H1 (cell line): ENCODE measurements at regions not wholly inside any gene's neighbourhood (a gene's known extent, or its start where the extent isn't known, plus 50 kb on each side); places are given as distances from the start of the nearest gene placed in this dataset.

Experiments
- CTCF ChIA-PET: fragments of 300-600 bp; sonication (Branson Sonifier 250); formaldehyde crosslinking; loops from one replicate; lab custom pipeline; 2021; ENCODE audit not compliant: partially characterized antibody; lab: Charles Lee
- POLR2A ChIA-PET: fragments of 300-600 bp; sonication (Branson Sonifier 250); formaldehyde crosslinking; loops from one replicate; lab custom pipeline; 2021; ENCODE audit warnings: inconsistent platforms; ENCODE audit not compliant: partially characterized antibody; lab: Charles Lee
- DNase-seq, 2 experiments: peaks; one replicate each; pipeline versions ENCODE4 v3.0.0 to v3.0.0-alpha.2; 2010 to 2022; ENCODE audit warnings: low spot score in 2 of 2, low read depth in 1 of 2, mixed read lengths in 1 of 2
- FAIRE-seq: peaks from 2 replicates; lab custom pipeline; 2011; peaks lifted over from hg19 to GRCh38; lab: Jason Lieb, UNC
- H2AFZ ChIP-seq: 2 replicates; pipeline ENCODE4 v1.8.1; 2012; ENCODE audit warnings: low read length, inconsistent platforms
- H2AK5ac ChIP-seq: 2 replicates; pipeline ENCODE4 v1.6.1; 2013; ENCODE audit warnings: low read depth, low read length
- H2BK120ac ChIP-seq: replicated peaks from 2 replicates; pipeline ENCODE3; 2013; ENCODE audit warnings: low read depth, low read length, inconsistent platforms
- H2BK12ac ChIP-seq: 2 replicates; pipeline ENCODE4 v1.6.1; 2013; ENCODE audit warnings: low read depth, low read length
- H2BK15ac ChIP-seq: 2 replicates; pipeline ENCODE4 v1.6.1; 2013; ENCODE audit warnings: low read length
- H2BK20ac ChIP-seq: 2 replicates; pipeline ENCODE4 v1.6.1; 2013; ENCODE audit warnings: low read length
- H2BK5ac ChIP-seq: 2 replicates; pipeline ENCODE4 v1.6.1; 2013; ENCODE audit warnings: low read depth, low read length
- H3K14ac ChIP-seq: 2 replicates; pipeline ENCODE4 v1.6.1; 2013; ENCODE audit warnings: inconsistent platforms; ENCODE audit not compliant: insufficient read length
- H3K18ac ChIP-seq: 2 replicates; pipeline ENCODE4 v1.6.1; 2013; ENCODE audit warnings: low read length; ENCODE audit errors: extremely low read depth
- H3K23ac ChIP-seq: 2 replicates; pipeline ENCODE4 v1.6.1; 2013; ENCODE audit warnings: inconsistent platforms; ENCODE audit not compliant: insufficient read length
- H3K23me2 ChIP-seq: 2 replicates; pipeline ENCODE4 v1.6.1; 2013; ENCODE audit warnings: low read depth, low read length
- H3K27ac ChIP-seq: 2 replicates; pipeline ENCODE4 v1.6.1; 2011; ENCODE audit warnings: low read depth, low read length, inconsistent platforms
- H3K27me3 ChIP-seq, 4 experiments: replicated peaks in 1 of 4; 1 replicate in 1 of 4; 2 replicates in 3 of 4; pipeline versions ENCODE4 v1.6.1 to v1.8.1; 2011 to 2013; ENCODE audit warnings: low read length in 3 of 4, mild to moderate bottlenecking in 3 of 4, inconsistent platforms in 2 of 4, mixed read lengths in 2 of 4, moderate library complexity in 1 of 4; ENCODE audit not compliant: control insufficient read depth in 3 of 4, insufficient read depth in 3 of 4; ENCODE audit errors: extremely low read depth in 1 of 4
- H3K36me3 ChIP-seq, 4 experiments: 2 replicates each; pipeline versions ENCODE4 v1.6.1 to v1.8.1; 2011 to 2013; ENCODE audit warnings: mild to moderate bottlenecking in 4 of 4, low read length in 3 of 4, moderate library complexity in 2 of 4, control low read depth in 1 of 4, inconsistent platforms in 1 of 4; ENCODE audit not compliant: insufficient read depth in 4 of 4, control insufficient read depth in 2 of 4
- H3K4ac ChIP-seq: replicated peaks from 2 replicates; pipeline ENCODE3; 2013; ENCODE audit warnings: low read length, low read depth, mixed read lengths, inconsistent platforms; ENCODE audit not compliant: insufficient read length
- H3K4me1 ChIP-seq, 4 experiments: replicated peaks in 1 of 4; 1 replicate in 1 of 4; 2 replicates in 3 of 4; pipeline versions ENCODE4 v1.6.1 to v1.8.1; 2011 to 2013; ENCODE audit warnings: low read length in 3 of 4, inconsistent platforms in 2 of 4, mixed read lengths in 1 of 4; ENCODE audit not compliant: insufficient read depth in 4 of 4, control insufficient read depth in 3 of 4
- H3K4me2 ChIP-seq, 2 experiments: 2 replicates each; pipeline versions ENCODE4 v1.6.1 to v1.8.1; 2011 to 2013; ENCODE audit warnings: low read depth in 2 of 2, low read length in 2 of 2, control low read depth in 1 of 2, inconsistent platforms in 1 of 2, mild to moderate bottlenecking in 1 of 2; ENCODE audit not compliant: insufficient read depth in 1 of 2
- H3K4me3 ChIP-seq, 4 experiments: fragments of 200-600, 300-600 bp in 1 of 4; sonication (generic), shearing (Covaris generic), sonication (Bioruptor Twin) in 1 of 4; 2 replicates each; pipeline versions ENCODE4 v1.5.1 to v1.8.1; 2011 to 2016; ENCODE audit warnings: low read length in 4 of 4, low read depth in 3 of 4, control low read depth in 2 of 4, inconsistent platforms in 2 of 4, mild to moderate bottlenecking in 2 of 4, mixed read lengths in 1 of 4, moderate library complexity in 1 of 4; ENCODE audit not compliant: insufficient read depth in 2 of 4; ENCODE audit errors: extremely low read depth in 1 of 4
- H3K56ac ChIP-seq: replicated peaks from 2 replicates; pipeline ENCODE3; 2013; ENCODE audit warnings: low read depth, mild to moderate bottlenecking, mixed read lengths, low read length, inconsistent platforms; ENCODE audit not compliant: insufficient read length
- H3K79me1 ChIP-seq: 2 replicates; pipeline ENCODE4 v1.6.1; 2013; ENCODE audit warnings: low read depth, low read length, control low read depth
- H3K79me2 ChIP-seq, 2 experiments: 2 replicates each; pipeline versions ENCODE4 v1.6.1 to v1.8.1; 2012 to 2013; ENCODE audit warnings: low read length in 2 of 2, mild to moderate bottlenecking in 2 of 2, inconsistent platforms in 1 of 2; ENCODE audit not compliant: insufficient read depth in 2 of 2, control insufficient read depth in 1 of 2
- H3K9ac ChIP-seq, 4 experiments: replicated peaks in 1 of 4; 1 replicate in 1 of 4; 2 replicates in 3 of 4; pipeline versions ENCODE4 v1.6.1 to v1.8.1; 2011 to 2013; ENCODE audit warnings: low read depth in 3 of 4, low read length in 3 of 4, control low read depth in 2 of 4, mild to moderate bottlenecking in 2 of 4, moderate library complexity in 2 of 4, inconsistent platforms in 1 of 4; ENCODE audit errors: extremely low read depth in 1 of 4
- H3K9me3 ChIP-seq, 2 experiments: 2 replicates each; pipeline versions ENCODE4 v1.6.1 to v1.8.1; 2012 to 2013; ENCODE audit warnings: mild to moderate bottlenecking in 2 of 2, moderate library complexity in 2 of 2, control low read depth in 1 of 2, inconsistent platforms in 1 of 2, low read depth in 1 of 2, low read length in 1 of 2, mixed read lengths in 1 of 2; ENCODE audit not compliant: insufficient read depth in 2 of 2
- H4K20me1 ChIP-seq, 2 experiments: replicated peaks in 1 of 2; 2 replicates each; pipeline versions ENCODE3 to v1.8.1; 2011 to 2013; ENCODE audit warnings: inconsistent platforms in 2 of 2, low read length in 2 of 2, mild to moderate bottlenecking in 1 of 2; ENCODE audit not compliant: insufficient read depth in 2 of 2, control insufficient read depth in 1 of 2
- H4K5ac ChIP-seq: 2 replicates; pipeline ENCODE4 v1.6.1; 2013; ENCODE audit warnings: low read length, low read depth, mixed read lengths, inconsistent platforms; ENCODE audit not compliant: insufficient read length
- H4K8ac ChIP-seq: 2 replicates; pipeline ENCODE4 v1.8.0; 2013; ENCODE audit warnings: mild to moderate bottlenecking, moderate library complexity, low read length, inconsistent platforms; ENCODE audit not compliant: insufficient read depth; ENCODE audit errors: extremely low read depth
- H4K91ac ChIP-seq: replicated peaks from 2 replicates; pipeline ENCODE3; 2013; ENCODE audit warnings: low read length, mixed read lengths, inconsistent platforms; ENCODE audit not compliant: insufficient read length
- ASH2L ChIP-seq: fragments of 200-600, 300-600 bp; sonication (generic); IDR thresholded peaks from one replicate; pipeline ENCODE4 v1.7.1; 2017; ENCODE audit warnings: low read length
- BACH1 ChIP-seq: IDR thresholded peaks from 2 replicates; pipeline ENCODE4 v1.6.1; 2012; ENCODE audit warnings: low read length, improper control_type of control experiment
- CHD1 ChIP-seq: IDR thresholded peaks from 2 replicates; pipeline ENCODE4 v1.6.1; 2012; ENCODE audit warnings: low read depth, low read length, improper control_type of control experiment
- CREB1 ChIP-seq: IDR thresholded peaks from 2 replicates; pipeline ENCODE4 v1.6.1; 2012; ENCODE audit warnings: inconsistent platforms
- FOSL1 ChIP-seq: IDR thresholded peaks from 2 replicates; pipeline ENCODE4 v1.6.1; 2011; ENCODE audit warnings: mild to moderate bottlenecking, low read depth, low read length, moderate library complexity; ENCODE audit not compliant: insufficient read depth
- GTF2F1 ChIP-seq: IDR thresholded peaks from 2 replicates; pipeline ENCODE4 v1.6.1; 2012; ENCODE audit warnings: low read depth, low read length, improper control_type of control experiment, borderline replicate concordance
- HDAC2 ChIP-seq, 2 experiments: fragments of 300-600 bp in 1 of 2; sonication (generic) in 1 of 2; IDR thresholded peaks; 2 replicates each; pipeline ENCODE4 v1.6.1; 2011 to 2012; ENCODE audit warnings: low read depth in 2 of 2, low read length in 2 of 2, mild to moderate bottlenecking in 2 of 2, moderate library complexity in 2 of 2, borderline replicate concordance in 1 of 2, inconsistent platforms in 1 of 2
- JUN ChIP-seq: IDR thresholded peaks from 2 replicates; pipeline ENCODE4 v1.6.1; 2011; ENCODE audit warnings: low read depth, mild to moderate bottlenecking, improper control_type of control experiment, low read length
- KDM4A ChIP-seq: IDR thresholded peaks from one replicate; pipeline ENCODE4 v1.7.1; 2012; ENCODE audit warnings: low read depth, mild to moderate bottlenecking, moderate library complexity, low read length, inconsistent platforms; ENCODE audit not compliant: severe bottlenecking
- PHF8 ChIP-seq: fragments of 200-600 bp; sonication (generic); conservative IDR thresholded peaks from 2 replicates; pipeline ENCODE4 v1.7.1; 2012; ENCODE audit warnings: low read depth, mild to moderate bottlenecking, inconsistent platforms, low read length, moderate library complexity
- RFX5 ChIP-seq: IDR thresholded peaks from 2 replicates; pipeline ENCODE4 v1.6.1; 2011; ENCODE audit warnings: low read depth, low read length, improper control_type of control experiment, borderline replicate concordance
- SAP30 ChIP-seq: fragments of 300-600 bp; sonication (generic); IDR thresholded peaks from 2 replicates; pipeline ENCODE4 v1.7.1; 2012; ENCODE audit warnings: low read length, moderate library complexity, mild to moderate bottlenecking, inconsistent platforms; ENCODE audit not compliant: insufficient read depth, insufficient replicate concordance
- SIRT6 ChIP-seq: IDR thresholded peaks from one replicate; pipeline ENCODE4 v1.7.1; 2012; ENCODE audit warnings: low read length, inconsistent platforms
- TEAD4 ChIP-seq: IDR thresholded peaks from 2 replicates; pipeline ENCODE4 v1.6.1; 2012; ENCODE audit warnings: low read depth, low read length, inconsistent platforms, mixed read lengths
- ZNF274 ChIP-seq: IDR thresholded peaks from 2 replicates; pipeline ENCODE4 v1.7.0; 2012; ENCODE audit warnings: low read length, borderline replicate concordance; ENCODE audit errors: extremely low read depth
- WGBS, 2 experiments: shearing (Covaris generic) in 1 of 2; methylation state at CpG; one replicate each; pipeline versions ENCODE4 v1.1.6 to v1.1.7; 2013 to 2015; ENCODE audit warnings: low lambda C conversion rate in 2 of 2, mixed read lengths in 2 of 2, inconsistent platforms in 1 of 2, low coverage in 1 of 2, missing lambda C conversion rate in 1 of 2; ENCODE audit not compliant: insufficient replicate concordance in 2 of 2, insufficient coverage in 1 of 2, insufficient read length in 1 of 2; ENCODE audit errors: extremely low coverage in 1 of 2, missing lambda C conversion rate in 1 of 2; 5-methylcytosine and 5-hydroxymethylcytosine counted together

- FAIRE-seq (no peak), DNase-seq (no peak)
- Histone ChIP-seq H3K4me2 (no peak overlapping the region), H3K79me1 (no peaks in the 10 kb centered on the region), H3K4ac (no peak overlapping the region), H3K36me3 (no peaks in the 10 kb centered on the region), H3K27me3 (no peaks in the 10 kb centered on the region), H3K9ac (no peak overlapping the region), H3K79me2 (no peaks in the 10 kb centered on the region), H3K14ac (no peak overlapping the region), H2AFZ (no peak overlapping the region), H3K27ac (no peak overlapping the region), H4K5ac (no peak overlapping the region), H2BK12ac (no peak overlapping the region), H3K18ac (no peak overlapping the region), H2BK15ac (no peak overlapping the region), H3K9me3 (no peaks in the 10 kb centered on the region), H2BK5ac (no peak overlapping the region), H2AK5ac (no peak overlapping the region), H3K23ac (no peak overlapping the region), H2BK20ac (no peak overlapping the region), H3K4me1 (no peaks in the 10 kb centered on the region), H3K23me2 (no peaks in the 10 kb centered on the region), H4K8ac (no peak overlapping the region), H2BK120ac (no peak overlapping the region), H4K91ac (no peak overlapping the region), H4K20me1 (no peaks in the 10 kb centered on the region), H3K56ac (no peak overlapping the region), H3K4me3 (no peak overlapping the region)
- no CpG with 5 or more reads among the region's 1 CpG for WGBS, 2 experiments
- CTCF ChIA-PET: interaction anchor here (0.8 kb wide), 1 partner anchor 19 kb away, joined by 5 read pairs; no protein-coding TSS in a partner anchor
- POLR2A ChIA-PET: no interaction called here
- no peak for TF ChIP-seq JUN
- no peak for TF ChIP-seq ASH2L
- no peak for TF ChIP-seq SAP30
- no peak for TF ChIP-seq SIRT6
- no peak for TF ChIP-seq KDM4A
- TF ChIP-seq CREB1: no peak
- no peak for TF ChIP-seq GTF2F1
- no peak for TF ChIP-seq FOSL1
- no peak for TF ChIP-seq BACH1
- no peak for TF ChIP-seq TEAD4
- no peak for TF ChIP-seq ZNF274
- TF ChIP-seq HDAC2 (IDR thresholded peaks at IDR 0.05; ENCODE audit: borderline replicate concordance in 1 of 2, low read depth in 2 of 2, low read length in 2 of 2): no peak
- no peak for TF ChIP-seq RFX5
- no peak for TF ChIP-seq PHF8
- TF ChIP-seq CHD1: no peak
Observed at GRCh38 chrX:126485409-126485808, 67.2 kb downstream of the DCAF12L1 start.
